Stimulated activated CD4-positive, alpha-beta T cell treated with anti-CD3 and anti-CD28 coated beads, Interleukin-1b, Interleukin-23, amount 100 ng/mL, for 4 hours (primary cell): ENCODE measurements at regions not wholly inside any gene's neighbourhood (a gene's known extent, or its start where the extent isn't known, plus 50 kb on each side); places are given as distances from the start of the nearest gene placed in this dataset.
A peak's percentile ranks its signal among the peaks of the same experiment; 100 is the strongest.

Experiments
- DNase-seq, 2 donors: peaks; one replicate each; pipeline ENCODE4 v3.0.0-alpha.2; 2020; ENCODE audit warnings: low read depth in 2 of 2

GRCh38 chr22:22076932-22077703, 94.5 kb upstream of the TOP3B start:
- DNase-seq = no peak

- no peak for DNase-seq
Measured at GRCh38 chr22:22076361-22076760, 93.8 kb upstream of the TOP3B start.

DNA sequence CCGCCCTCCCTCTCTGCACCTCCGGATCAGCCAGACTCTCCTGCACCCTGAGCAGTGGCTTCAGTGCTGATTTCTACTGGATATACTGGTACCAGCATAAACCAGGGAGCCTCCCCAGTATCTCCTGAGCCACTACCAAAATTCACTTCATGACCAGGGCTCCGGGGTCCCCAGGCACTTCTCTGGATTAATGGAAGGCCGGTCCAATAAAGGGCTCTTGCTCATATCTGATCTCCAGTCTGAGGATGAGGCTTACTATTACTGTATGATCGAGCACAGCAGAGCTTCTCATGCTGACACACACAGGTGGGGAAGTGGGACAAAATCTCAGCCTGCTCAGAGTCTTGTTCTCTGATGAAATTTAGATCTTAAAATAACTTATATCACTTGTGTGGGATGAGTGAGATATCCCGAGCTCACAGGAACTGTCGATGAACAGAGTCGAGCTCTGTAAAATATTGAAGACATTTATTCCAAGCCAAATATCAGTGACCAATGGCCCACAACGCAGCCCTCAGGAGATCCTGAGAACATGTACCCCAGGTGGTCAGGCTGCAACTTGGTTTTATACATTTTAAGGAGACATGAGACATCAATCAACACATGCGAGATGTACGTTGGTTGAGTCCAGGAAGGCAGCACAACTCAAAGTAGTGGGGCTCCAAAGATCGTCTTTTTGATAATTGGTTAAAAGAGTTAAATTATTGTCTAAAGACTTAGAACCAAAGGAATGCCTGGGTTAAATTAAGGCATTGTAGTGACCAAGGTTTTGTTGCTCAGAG, 93.0 kb upstream of the TOP3B start:
- DNase-seq = no peak

DNA sequence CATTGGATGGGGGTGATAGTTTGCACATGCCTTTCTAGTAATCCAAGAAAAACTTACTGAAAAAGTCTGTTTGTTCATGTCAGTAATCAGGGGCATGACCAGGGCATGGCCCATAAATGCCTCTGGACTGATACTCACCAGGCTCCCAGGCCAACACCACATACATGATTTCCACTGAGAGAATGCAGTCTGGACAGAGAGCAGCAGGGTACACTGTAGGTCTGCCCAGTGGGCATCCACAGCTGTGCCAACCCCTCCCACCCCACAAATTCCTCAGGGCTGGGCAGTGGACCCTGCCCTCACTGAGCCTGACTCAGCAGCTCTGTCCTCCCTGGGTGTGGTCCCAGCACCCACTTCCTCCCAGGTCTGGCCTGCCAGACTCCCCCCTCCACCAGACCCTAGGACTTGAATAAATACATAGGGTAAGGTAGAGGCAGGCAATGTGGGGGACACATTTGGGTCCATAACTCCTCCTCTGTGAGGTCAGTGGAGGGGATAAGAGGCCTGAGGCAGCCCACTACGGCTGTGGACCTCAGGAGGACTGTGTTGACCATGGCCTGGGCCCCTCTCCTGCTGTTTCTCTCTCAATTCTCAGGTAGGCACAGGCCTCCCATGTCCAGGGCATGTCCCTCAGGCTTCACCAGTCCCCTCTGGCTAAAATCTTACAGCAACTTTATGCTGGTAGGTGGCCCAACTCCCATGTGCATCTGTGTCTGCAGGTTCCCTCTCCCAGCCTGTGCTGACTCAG, 92.2 kb upstream of the TOP3B start:
- no peak for DNase-seq

DNA sequence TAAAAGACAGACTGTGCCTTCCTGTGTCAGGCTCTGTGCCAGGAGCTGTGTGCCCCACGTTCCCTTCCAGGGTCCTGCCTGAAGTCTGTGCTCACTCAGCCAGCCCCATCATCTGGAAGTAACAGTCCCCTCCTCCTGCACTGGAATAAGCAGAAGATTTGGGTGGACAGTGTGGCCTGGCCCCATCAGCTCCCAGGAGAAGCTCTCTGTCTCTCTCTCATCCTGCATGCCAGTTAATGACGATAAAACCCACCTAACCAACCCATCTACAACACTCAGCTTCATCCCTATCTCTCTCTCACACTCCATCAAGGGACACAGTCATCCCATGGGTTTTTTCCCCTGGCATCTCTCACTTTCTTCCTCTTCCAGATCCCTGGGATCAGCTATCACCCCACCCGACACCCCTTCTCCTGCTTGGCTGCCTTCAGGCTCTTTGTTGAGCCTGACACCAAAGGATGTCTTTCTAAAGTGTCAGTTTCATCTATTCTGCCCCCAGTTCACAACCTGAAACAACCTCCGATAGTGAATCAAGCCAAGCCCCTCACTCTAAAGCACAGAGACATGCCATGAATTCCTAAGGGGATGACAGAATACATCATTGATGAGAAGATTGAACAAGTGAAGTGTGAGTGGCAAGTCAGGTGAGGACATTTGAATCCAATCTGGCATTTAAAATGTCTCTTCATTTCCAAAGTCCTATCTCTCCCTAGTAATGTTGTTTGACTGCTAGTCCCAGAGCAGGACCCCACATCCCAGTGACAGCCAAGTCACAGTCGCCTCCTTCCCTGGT, 91.4 kb upstream of the TOP3B start:
- no peak for DNase-seq

DNA sequence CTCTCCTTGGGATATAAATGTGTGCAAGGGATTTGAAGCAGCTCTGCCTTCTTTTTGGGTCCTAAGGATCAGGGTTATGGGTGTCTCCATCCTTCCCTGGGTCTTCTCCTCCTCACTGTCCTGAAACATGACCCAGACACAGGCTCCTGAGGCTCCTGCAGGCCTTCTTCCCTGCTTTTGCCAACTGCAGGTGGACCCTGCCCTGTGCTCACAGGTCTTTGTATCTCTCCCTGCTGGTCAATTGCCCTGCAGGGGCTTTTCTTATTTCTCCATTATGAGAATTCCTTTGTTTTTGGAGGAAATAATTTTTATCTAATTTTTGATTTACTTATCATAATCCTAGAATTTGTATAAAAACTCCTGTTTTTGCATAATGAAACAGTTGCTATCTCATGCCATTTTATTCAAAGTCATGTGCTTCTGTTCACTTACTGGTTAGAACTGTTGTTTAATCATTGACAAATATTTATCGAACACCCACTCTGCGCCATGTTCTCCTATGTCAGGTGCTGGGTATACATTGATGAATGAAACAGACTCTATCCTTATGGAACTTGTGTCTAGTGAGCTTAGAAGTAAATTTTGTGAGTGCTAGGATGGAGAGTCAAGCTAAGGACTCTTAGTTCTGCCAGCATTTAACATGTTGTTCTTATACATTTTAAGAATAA, 89.7 kb upstream of the TOP3B start:
- DNase-seq = no peak

DNA sequence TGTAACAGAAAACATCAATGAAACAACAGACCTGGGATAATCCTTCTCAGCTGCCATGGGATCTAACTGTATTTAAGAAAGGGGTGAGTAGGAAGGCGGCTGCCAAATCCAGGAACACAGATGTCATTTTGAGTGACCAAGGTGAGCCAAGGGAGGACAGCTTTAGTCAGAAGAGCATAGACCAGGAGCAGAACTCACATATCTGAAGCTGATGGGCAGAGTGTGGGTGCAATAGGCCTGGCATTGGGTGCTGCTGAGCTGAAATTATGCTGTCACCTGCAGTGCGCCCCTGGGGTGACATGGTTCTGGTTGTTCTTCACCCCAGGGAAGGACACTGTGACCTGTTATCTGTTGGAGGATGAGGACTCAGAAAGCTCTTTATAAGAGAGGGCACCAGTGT, 88.9 kb upstream of the TOP3B start:
- no peak for DNase-seq

DNA sequence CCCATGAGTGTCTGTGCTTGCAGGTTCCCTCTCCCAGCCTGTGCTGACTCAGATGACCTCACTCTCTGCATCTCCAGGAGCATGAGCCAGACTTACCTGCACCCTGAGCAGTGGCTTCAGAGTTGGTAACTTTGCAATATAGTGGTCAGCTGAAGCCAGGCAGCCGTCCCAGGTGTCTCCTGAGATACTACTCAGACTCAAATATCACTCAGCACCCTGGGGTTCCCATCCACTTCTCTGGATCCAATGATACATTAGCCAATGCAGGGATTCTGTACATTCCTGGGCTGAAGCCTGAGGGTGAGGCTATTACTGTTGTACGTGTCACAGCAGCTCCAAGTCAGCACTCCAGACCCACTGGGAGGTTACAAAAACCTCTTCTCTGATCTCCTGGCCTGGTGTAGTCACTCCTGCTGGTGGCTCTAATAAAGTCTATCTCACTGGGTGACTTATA, 87.8 kb upstream of the TOP3B start:
- DNase-seq = no peak

DNA sequence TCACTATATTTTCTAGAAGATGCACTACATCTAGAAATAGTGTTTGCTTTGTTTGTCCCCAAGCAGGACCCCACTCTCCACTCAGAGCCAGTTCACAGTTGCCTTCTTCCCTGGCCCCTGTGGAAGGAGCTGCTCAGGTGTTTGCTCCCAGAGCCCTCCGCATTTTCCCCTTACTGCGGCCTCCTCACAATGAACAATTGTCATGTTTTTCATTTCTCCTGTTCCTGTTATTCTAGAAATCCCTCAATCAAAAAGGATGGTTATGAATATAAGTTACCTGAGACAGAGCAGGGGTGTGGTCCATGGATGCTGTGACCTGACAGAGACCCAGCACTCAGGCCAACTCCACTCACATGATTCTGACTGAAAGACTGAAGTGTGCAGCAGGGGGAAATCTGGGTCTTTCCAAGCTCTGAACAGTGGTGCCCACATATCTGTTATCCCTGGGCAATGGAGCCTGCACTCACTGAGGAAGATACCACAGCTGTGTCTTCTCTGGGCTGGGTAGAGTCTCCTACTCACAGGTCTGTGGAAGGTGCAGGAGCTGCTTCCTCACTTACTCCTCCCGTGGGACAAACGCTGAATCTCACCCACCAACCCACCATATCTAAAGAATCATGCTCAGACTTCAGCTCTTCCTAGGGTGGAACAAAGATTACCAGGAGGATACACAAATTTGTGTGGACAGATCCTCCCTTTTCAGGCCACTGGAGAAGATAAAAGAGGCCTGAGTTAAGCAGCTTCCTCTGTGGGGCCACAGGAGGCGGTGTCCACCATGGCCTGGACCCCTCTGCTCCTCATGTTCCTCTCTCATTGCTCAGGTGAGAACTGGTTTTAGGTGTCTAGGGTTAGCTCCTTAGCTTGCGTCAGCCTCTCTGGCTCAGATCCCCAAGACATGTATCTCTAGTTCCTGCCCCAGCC, 87.1 kb upstream of the TOP3B start:
- no peak for DNase-seq

GRCh38 chr22:22068657-22069056, 86.1 kb upstream of the TOP3B start:
- no peak for DNase-seq

DNA sequence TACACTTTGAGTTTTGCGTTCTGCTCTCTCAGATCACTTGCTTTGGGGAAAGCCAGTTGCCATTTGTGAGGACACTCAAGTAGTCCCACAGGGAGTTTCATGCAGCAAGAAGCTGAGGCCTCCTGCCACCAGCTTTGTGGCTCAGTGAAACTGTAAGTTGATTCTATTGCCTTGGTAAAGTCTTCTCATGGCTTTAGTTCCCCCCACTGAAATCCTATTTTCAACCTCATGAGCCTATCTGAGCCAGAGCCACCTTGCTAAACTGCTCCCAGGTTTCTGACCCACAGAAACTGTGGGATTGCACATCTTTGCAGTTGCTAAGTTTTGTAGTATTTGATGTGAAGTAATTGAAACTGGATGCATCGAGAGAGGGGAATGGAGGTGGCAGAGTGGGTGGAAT, 85.4 kb upstream of the TOP3B start:
- no peak for DNase-seq

DNA sequence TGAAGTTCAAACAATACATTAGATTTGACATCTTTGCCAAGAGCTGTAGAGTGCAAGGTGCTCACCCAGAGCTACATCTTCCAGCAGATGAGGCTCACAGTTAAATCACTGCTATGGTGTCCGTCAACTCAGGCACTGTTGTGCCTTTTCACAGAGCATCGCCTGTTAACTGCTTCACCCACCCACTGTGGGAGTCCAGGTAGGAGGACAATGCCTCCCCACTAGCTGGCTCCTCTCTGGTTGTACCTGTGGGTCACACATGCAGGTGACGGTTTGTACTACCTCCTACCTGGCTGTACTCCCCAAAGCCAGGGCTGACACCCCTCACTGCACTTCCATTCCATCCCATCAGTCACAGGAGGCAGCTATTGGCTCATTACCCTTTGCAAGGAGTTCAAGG, 84.6 kb upstream of the TOP3B start:
- DNase-seq = no peak

DNA sequence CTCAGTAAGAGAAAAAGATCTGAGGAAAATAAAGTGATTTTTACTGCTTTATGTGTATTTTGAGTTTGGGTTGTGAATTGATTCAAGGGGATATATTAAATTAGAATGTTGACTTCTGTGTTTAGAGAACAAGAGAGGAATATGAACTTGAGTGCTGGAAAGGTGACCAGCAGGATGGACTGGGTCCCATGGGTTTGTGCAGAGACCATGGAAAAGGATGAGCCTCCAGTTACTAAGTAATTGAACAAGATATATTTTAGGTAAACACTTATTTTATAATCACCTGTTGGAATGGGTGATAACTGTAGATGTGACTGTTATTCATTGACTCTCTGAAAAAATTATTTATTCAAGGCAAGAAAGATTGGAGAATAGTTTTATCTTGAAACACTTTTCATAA, 82.0 kb upstream of the TOP3B start:
- DNase-seq = no peak

DNA sequence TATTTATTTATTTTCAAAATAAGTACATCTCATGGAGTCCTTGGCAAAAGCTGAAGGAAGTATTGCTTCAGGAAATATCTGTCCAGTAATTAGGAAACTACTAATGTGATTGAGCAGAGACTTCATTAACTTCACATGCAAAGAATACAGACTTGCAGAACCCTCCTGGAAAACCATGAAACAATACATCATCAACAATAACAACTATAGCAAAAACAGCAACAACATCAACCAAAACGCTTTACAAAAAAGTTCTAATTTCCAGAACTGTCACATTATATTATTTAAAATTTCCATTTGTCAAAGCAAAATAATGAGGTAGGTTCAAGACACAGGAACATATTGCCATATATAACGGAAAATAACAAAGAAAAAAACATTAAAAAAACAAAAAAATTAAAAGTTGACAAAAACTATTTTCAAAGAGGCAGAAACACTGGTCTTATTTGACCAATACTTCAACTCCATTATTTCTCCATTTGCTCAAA, 79.8 kb upstream of the TOP3B start:
- DNase-seq = no peak

DNA sequence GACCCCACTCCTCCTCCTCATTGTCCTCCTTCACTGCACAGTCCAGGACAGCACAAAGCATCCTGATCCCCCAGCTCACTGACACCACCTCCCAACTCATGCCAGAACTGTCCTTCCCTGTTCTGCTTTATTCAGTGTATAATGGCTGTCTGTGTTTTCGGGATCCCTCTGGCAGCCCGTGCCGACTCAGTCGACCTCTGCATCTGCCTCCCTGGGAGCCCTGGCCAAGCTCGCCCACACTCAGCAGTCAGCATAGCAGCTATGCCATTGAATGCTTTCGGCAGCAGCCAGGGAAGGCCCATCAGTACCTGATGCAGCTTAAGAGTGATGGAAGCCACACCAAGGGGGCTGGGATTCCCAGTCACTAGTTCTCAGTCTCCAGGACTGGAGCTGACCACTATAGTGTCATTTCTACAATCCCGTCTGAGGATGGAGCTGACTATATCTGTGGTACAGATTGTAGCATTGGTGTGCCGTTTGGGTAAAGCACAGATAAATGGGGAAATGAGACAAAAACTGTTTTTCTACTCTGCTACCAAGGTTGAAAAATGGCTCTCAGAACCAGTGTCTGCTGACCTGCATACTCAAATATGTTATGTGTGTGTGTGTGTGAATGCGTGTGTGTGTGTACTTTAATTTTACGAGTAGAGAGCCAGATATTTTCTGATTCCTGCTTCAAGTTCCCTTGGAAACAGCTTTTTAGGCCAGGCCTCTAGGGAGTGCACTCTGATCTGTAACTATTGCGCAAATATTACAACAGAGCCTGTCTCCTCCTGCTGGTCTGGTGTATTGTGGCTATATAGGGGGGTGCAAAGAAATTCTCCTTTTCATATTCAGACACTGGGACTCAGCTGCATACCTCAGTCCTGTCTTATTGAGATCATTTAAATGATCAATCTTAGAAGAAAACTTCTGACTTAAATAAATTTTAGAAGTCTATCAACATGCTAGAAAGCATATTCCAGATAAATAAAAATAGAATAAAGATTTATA, 78.8 kb upstream of the TOP3B start:
- no peak for DNase-seq

GRCh38 chr22:22060200-22061084, 77.9 kb upstream of the TOP3B start:
- DNase-seq = peak; percentile 16 to 41

DNA sequence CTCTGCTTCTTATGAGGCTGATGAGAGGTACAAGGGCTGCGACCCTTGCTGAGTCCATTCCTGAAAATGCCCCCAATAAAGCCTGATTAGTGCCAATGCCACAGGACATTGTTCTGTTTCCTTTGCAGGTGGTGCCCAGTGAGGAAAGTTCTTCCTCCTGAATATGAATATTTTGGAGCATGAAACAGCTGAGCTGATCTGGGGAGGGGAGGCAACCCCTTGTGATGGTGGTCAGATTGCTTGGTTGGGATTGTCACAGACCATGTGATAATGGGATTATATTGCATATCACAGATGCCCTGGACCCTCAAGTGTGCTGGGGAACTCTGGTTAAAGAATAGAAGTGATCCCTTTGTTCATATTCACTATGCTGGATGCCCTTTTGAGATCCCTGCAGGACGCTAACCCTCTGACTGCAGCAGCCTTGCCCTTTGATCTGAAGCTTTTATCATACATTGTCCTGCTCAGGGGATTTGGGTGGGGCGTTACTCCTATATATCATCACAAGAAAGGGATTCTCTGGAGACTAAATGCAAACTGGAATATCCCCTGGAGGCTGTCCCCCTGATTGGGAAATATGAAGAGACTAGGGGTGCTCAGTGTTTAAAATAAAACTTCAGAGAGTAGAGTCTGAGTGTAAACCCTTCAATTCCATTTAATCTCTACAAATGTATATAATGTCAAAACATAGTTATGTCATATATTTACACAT, 76.9 kb upstream of the TOP3B start:
- no peak for DNase-seq
